Activated CD8-positive, alpha-beta memory T cell treated with anti-CD3 and anti-CD28 coated beads for 36 hours (primary cell): ENCODE measurements at regions not wholly inside any gene's neighbourhood (a gene's known extent, or its start where the extent isn't known, plus 50 kb on each side); places are given as distances from the start of the nearest gene placed in this dataset.

ENCODE experiments used
- CTCF ChIA-PET: fragments of 350-600 bp; sonication (Branson Sonifier 250); formaldehyde crosslinking; loops from one replicate; lab custom pipeline; 2021; ENCODE audit warnings: antibody characterized with exemption; lab: Charles Lee
- POLR2A ChIA-PET: fragments of 350-600 bp; sonication (Branson Sonifier 250); formaldehyde crosslinking; loops from one replicate; lab custom pipeline; 2021; ENCODE audit warnings: antibody characterized with exemption; lab: Charles Lee

DNA sequence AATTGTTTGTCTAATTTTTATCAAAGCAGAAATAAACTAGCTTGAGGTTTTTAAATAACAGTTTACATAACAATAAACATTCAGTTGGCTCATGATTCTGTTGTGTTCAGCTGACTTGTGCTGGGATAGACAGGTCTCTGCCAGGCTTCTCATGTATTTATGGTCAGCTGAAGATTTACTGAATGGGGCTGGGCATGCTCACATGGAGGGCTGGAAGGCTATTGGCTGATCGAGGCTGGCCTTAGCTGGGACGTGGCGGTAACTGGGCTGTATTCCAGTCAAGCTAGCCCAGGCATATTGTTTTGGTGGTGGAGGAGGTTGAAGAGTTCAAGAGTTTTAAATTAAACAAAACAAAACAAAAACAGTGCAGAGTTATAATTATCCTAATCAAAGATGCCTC is 251.0 kb upstream of the MTPN start:
- ChIA-PET POLR2A (no interaction called here), CTCF (interaction anchor here (0.6 kb wide), 1 partner anchor 18 kb away, joined by 3 read pairs; no protein-coding TSS in a partner anchor)

DNA sequence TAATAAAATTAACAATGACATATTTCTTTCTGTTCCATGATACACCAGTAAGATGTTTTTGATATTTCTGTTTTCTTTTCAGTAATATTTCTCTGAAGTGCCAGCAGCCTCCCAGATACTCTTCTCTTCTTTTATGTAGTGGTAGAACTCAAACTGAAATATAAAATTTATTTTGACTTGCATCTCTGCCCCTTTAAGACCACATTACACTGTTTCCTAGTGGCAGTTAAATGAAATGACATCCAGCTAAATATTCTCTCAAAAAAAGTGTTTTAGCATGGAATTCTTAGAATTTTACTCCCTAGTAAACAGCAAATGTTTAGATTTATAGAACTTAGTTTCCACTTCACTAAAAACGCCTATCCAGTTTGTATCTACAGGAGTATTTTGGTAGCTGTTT is 237.2 kb upstream of the MTPN start:
- CTCF ChIA-PET: no interaction called here

DNA sequence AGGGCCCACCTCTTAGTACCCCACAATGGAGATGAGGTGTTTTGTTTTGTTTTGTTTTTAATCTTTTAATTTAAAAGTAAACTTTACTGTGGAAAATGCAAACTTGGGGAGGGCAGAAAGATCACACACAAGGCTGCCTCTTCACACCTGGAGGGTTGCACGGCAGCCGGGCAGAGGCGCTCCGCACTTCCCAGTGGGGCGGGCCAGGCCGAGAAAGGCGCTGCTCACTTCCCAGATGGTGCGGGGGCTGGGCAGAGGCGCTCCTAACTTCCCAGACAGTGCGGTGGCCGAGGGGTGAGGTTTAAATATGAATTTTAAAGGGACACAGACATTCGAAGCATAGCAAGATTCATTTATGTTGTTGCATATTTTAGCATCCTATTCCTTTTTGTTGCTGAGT is 235.9 kb upstream of the MTPN start:
- POLR2A ChIA-PET: no interaction called here

More for the DNA sequence above, 237.2 kb upstream of the MTPN start:
- POLR2A ChIA-PET: no interaction called here

DNA sequence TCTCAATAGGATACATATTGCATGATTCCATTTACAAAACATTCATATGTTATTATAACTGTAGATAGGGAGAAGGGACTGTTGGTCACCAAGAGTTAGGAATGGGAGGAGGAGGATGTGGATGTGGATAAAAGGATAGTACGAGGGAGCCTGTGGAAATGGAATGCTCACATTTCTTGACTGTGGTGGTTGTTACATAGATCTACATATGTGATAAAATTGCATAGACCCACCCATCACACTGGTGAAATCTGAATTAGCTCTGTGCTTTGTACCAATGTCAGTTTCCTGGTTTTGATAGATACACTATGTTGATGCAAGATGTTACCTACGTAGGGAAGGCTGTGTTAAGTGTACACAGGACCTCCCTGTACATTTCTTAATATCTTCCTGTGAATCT is 233.5 kb upstream of the MTPN start:
- ChIA-PET CTCF (no interaction called here), POLR2A (no interaction called here)

More for the DNA sequence above, 235.9 kb upstream of the MTPN start:
- CTCF ChIA-PET: no interaction called here

DNA sequence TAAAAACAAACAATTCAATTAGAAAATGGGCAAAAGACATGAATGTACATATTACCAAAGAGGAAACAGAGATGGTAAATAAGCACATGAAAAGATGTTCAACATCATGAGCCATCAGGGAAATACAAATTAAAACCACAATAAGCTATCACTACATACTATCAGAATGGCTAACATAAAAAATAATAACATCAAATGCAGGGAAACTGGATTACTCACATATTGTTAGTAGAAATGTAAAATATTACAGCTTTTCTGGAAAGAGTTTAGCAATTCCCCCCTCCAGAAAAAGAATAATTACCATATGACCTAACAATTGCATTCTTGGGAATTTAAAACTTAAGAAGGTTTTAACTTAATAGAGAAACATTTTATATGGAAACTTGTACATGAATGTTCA is 232.9 kb upstream of the MTPN start:
- CTCF ChIA-PET: no interaction called here
- POLR2A ChIA-PET: no interaction called here

DNA sequence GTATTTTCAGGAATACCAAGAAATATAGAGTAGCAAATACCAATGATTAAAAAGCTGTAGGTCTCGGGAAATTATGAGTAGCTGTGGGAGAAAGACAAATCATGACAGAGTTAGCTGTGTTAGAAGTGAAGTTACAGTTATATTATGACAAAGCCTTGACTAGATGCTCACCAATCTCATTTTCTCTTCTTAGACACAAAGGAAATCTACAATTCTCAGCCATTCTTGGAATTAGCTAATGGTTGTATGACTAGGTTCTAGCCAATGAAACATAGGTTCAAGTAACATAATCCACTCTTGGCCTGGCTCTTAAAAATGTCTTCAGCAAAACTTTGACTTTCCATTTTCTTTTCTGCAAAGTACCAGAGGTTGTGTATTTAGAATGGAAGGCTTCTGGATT is 228.8 kb upstream of the MTPN start:
- ChIA-PET POLR2A (no interaction called here), CTCF (no interaction called here)

DNA sequence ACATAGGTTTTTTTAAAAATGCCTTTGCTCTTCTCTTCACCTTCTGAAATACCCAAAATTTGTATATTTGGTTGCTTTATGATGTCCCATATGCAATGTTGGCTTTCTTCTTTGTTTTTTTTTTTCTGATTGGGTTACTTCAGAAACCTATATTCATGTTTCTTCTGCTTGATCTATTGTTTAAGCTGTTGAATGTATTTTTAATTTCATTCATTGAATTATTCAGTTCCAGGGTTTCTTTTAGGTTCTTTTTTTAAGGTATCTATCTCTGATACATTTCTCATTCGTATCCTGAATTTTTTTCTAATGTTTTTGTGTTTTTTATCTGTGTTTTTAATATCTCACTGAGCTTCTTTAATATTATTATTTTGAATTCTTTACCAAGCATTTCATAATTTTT is 221.0 kb upstream of the MTPN start:
- ChIA-PET POLR2A (no interaction called here), CTCF (no interaction called here)

DNA sequence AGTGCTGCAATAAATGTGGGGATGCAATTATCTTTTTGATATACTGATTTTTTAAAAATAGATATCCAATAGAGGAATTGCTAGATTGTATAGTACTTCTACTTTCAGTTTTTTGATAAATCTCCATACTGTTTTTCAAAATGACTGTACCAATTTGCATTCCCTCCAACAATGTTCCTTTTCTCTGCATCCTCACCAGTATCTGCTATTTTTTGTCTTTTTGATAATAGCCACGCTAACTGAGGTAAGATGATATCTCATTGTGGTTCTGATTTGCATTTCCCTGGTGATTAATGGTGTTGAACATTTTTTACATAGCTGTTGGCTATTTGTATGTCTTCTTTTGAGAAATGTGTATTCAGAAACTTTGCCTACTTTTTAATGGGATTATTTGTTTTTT is 217.7 kb upstream of the MTPN start:
- POLR2A ChIA-PET: no interaction called here
- CTCF ChIA-PET: interaction anchor here (0.6 kb wide), 1 partner anchor 14 kb away, joined by 3 read pairs; no protein-coding TSS in a partner anchor

DNA sequence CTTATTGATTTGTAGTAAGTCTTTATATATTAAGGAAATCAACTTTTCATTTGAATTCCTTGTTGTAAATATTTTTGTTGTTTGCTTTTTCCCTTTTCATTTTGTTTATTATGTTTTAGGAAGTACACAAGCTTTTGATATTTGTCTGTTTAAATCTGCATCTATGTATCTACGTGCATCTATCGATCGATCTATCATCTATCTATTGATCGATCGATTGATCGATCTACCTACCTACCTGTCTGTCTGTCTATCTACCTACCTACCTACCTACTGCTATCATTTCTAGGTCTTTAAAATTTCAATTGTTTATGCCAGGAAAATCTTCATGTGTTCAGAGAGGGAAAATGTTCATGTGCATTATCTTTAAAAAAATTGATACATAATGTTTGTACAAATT is 216.8 kb upstream of the MTPN start:
- CTCF ChIA-PET: no interaction called here
- POLR2A ChIA-PET: no interaction called here

DNA sequence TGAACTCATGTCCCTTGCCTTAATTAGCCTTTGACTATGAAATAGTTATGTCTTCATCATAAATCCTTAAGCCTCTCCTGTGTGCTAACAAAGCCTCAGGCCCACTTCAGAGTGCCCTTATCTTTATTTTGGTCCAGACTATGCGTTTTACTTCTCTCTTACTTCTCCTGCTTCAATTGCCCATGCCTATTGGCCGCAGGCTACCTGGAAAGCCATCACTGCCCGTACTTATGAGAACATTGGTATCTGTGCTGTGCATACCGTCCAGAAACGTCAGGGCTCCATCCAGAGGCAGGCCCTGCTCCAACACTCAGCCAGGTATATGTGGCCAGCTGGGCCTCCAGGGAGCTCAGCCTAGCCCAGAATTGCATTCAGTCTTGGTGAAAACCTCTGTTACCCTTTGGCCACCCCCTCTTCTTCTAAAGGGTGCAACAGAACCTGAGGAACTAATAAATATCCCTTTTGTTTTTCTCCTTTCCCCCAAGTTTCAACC is 212.4 kb upstream of the MTPN start:
- ChIA-PET CTCF (no interaction called here), POLR2A (no interaction called here)

DNA sequence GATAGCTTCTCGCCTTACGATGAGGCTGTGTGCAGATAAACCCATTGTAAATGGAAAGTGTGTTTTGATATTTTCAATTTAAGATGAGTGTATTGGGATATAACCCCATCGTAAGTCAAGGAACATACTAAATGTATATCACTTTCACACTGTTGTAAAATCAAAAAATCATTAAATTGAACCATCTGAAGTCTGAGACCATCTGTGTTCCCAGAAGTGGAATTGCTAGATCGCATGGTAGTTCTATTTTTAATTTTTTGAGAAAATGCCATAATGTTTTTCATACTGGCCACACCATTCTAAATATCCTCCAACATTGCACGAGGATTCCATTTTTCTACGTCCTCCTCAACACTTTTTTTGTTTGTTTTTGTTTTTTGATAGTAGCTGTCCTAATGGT is 209.1 kb upstream of the MTPN start:
- ChIA-PET CTCF (no interaction called here), POLR2A (no interaction called here)

DNA sequence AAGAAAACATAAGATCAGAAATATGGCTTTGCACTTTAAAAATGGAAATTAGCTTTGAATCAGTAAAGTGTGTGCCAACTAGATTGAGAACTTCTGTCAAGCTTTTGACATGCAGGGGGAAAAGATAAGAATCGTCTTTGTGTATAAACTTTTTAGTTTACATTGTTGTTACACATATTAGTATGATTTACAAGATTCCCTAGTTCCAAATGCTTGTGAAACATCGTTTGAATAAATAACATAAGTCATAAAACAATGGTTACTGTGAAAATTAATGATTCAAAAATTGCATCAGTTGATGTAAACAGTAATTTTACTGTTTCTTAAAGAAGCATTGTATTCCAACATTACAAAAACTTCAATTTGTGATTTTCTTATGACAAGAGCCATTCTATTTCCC is 207.6 kb upstream of the MTPN start:
- CTCF ChIA-PET: no interaction called here

DNA sequence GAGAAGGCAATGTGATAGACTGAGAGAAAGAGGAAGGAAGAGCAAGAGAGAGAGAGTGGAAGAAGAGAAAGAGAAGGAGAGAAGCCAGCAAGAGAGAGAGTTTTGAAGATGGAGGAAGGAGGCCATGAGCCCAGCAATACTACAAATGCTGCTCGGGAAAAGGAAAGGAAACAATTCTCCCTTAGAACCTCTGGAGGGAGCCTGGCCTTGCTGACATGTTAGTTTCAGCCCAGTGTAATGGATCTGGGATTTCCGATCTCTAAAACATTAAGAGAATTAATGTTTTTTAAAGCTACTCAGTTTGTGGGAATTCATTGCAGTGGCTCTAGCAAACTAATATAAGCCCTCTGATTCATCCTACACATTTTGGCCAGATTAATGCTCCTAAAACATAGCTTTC is 206.8 kb upstream of the MTPN start:
- CTCF ChIA-PET: no interaction called here
- POLR2A ChIA-PET: no interaction called here

More for the DNA sequence above, 207.6 kb upstream of the MTPN start:
- POLR2A ChIA-PET: no interaction called here

DNA sequence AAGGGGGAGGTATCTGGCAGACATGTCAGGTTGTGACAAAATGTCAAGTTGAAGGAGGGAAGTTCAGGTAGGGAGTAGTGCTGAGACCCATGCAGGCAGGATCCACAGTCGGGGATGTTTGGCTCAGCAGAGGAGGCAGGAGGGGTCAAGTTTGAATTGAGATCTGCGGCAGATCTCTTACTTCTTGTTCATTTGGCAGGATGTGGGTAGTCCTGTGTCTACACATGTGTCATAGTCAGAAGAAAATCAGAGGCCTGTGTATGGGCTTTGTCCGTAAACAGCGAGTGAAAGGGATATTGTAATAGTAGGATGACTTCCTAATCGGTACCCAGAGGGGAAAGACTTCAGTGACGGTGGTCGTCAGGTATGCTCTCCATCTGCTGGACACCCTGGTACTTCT is 203.8 kb upstream of the MTPN start:
- ChIA-PET CTCF (interaction anchor here (1.1 kb wide), 1 partner anchor 13 kb away, joined by 3 read pairs; no protein-coding TSS in a partner anchor), POLR2A (no interaction called here)

DNA sequence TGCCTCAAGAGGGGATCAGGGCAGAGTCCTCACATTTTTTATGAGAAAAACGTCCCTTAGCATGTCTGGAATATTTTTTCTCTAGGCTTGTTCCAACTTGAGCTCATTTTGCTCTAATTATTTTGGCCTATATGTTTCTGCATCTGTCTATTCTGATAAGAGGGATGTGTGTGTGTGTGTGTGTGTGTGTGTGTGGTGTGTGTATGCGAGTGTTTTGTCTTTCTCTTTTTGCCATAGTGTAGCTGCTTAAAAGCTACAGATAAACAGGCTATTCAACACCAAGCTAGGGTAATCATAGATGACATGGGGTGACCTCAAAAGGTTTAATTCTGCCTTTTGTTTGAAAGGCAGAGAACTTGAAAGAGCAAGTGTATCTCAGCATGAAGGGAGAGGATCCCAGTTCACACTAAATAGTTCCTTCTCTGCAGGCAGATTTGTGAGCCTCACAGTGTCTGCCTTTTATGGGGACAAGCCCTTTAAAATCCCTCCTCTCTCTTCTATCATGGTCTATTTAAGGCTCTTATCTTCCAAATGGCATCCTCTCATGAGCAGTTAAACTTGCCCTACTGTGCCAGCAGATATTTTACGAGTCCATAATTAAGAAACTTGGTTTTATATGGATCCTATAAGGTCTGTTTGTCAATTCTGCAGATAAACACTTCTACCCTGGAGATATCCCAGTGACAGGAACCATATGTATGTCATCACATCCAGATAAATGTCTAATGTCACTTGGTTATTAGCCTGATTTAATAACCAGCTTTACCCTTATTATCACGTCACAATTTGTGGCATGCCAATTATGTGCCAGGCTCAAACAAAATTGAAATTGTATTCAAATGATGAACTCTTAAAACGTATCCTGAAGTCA is 202.9 kb upstream of the MTPN start:
- POLR2A ChIA-PET: interaction anchor here (0.6 kb wide), 2 partner anchors 20 to 118 kb away, joined by 3 to 4 read pairs; no protein-coding TSS in a partner anchor
- CTCF ChIA-PET: no interaction called here

DNA sequence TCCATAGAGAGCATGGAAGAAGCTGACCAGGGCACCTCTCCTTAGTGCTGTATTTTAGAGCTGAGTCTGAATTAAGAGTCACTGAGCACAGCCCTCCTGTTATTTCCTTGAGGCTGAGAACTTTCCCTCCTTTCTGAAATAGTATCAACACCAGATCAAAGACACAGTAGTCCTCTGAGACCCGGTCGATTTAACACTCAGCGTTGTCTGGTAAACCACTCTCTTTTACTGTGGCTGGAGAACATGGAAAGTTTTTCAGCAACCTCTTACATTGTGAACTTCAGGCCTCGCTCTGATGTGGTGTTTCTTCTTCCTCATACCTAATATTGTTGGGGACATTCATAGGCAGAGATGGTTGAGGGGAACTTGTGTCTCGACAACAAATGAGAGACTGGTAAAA is 202.0 kb upstream of the MTPN start:
- POLR2A ChIA-PET: interaction anchor here (0.6 kb wide), 1 partner anchor 21 kb away, joined by 3 read pairs; no protein-coding TSS in a partner anchor
- CTCF ChIA-PET: no interaction called here

DNA sequence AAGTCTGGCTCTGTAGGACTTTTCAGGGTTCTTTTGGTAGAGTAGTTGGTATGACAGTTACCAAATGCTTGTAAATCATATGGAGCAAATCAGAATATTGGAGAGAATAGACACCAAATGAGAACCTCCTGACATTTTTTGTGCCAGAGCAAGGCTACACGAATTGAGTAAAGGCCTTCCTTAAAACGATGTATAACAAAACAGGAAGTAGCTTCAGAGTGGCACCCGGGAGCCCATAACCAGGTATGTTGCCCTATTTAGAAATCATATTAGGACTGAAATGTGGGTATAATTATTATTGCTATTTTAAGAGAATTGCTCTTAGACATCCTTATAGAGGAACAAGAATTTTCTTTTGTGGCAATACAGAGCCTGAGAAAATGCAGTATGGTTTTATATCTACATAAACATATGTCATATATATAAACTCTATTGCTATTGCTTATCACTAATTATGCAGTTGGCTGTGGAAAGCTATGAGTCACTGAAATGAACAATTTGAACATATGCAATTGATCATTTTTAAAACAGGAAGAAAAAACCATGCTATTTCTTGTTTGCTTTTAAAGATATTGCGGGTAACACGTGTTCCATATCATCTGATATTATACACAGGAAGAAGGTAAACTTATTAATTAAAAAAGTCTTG is 197.4 kb upstream of the MTPN start:
- CTCF ChIA-PET: no interaction called here
- POLR2A ChIA-PET: no interaction called here

DNA sequence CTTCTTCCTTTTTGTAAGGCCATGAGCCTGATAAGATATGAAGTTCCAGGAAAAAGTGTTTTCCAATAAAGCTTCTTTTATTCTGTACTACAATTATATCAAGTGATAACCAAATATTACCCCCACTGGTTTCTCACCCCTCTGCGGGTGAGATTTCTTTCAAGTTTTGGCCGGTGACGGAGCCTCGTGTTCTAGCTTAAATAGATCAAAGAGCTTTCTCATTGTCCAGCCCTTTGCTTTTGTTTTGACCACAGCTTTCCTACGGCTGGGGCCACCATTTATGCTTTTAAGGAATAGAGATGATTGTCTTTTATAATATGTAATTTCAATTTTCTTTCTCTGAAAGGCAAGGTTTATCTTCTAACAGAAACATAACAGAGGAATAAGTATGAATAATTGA is 196.7 kb upstream of the MTPN start:
- ChIA-PET POLR2A (no interaction called here), CTCF (no interaction called here)

DNA sequence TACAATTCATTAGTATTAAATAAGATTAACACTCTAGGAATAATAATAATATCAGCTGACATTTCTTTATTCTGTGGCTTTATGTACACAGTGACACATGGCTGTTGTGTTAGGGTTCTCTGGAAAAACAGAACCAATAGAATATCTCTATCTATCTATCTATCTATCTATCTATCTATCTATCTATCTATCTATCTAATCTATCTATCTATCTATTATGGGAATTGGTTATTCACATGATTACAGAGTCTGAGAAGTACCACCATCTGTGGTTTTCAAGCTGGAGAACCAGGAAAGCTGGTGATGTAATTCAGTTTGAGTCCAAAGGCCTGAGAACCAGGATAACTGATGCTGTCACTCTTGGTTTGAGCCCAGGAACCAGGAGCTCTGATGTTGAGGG is 194.1 kb upstream of the MTPN start:
- ChIA-PET CTCF (no interaction called here), POLR2A (no interaction called here)

DNA sequence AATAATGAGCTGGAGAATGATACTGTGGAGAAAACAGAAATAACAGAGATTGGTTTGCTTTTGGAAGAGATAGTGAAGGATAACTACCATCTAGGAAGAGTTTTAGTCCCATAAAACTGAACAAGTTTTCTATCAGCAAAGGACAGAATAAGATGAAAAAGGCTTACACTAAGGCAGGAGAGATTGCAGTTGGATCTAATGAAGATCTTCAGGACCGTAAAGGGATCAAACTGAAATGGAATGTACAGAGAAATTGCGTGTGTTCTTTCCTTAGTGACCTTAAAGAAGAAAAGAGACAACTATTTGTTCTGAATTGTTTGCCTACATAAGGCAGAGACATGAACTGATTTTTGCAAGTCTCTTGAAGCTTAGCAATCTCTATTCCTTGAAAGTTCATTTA is 191.7 kb upstream of the MTPN start:
- ChIA-PET POLR2A (no interaction called here), CTCF (no interaction called here)

DNA sequence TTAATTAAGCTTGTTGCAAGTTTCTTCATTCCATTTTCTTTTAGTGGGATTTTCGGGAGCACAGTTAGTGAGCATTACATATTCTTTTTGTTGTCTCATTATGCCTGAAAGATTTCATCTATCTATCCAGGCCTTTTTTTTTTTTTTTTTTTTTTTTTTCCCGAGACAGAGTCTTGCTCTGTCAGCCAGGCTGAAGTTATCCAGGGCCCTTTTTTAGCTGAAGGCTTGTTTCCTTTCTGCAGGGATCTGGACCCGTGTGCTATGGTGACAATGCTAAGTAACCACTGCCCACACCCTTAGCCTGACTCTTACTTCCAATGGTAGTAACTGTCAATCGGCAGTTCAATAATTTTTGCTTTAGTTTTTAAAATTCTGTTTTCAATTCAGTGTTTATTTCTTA is 190.8 kb upstream of the MTPN start:
- ChIA-PET CTCF (no interaction called here), POLR2A (no interaction called here)
